Vagina (tissue), 2 donors: ENCODE measurements at regions not wholly inside any gene's neighbourhood (a gene's known extent, or its start where the extent isn't known, plus 50 kb on each side); places are given as distances from the start of the nearest gene placed in this dataset.

Experiments
- CTCF ChIP-seq, 3 experiments: fragments of 450-650 bp in 2 of 3; fragments of 200-600 bp in 1 of 3; sonication (generic) in 1 of 3; IDR thresholded peaks; one replicate each; pipeline ENCODE4 v1.5.1; 2017 to 2019; ENCODE audit warnings: antibody characterized with exemption in 3 of 3, mild to moderate bottlenecking in 2 of 3, moderate library complexity in 2 of 3
- POLR2A ChIP-seq, 2 donors: fragments of 450-650 bp; IDR thresholded peaks; one replicate each; pipeline ENCODE4 v1.6.1; 2017; ENCODE audit warnings: antibody characterized with exemption in 2 of 2, mild to moderate bottlenecking in 2 of 2, moderate library complexity in 2 of 2

- no peak for TF ChIP-seq POLR2A (IDR thresholded peaks at IDR 0.05)
- no peak for TF ChIP-seq CTCF (IDR thresholded peaks at IDR 0.05)
These were observed 286.4 kb downstream of the ZEB1 start for GRCh38 chr10:31605426-31605825.
